ENCODE measurements at regions not wholly inside any gene's neighbourhood (a gene's known extent, or its start where the extent isn't known, plus 50 kb on each side); places are given as distances from the start of the nearest gene placed in this dataset.
"Not testable (repeated sequence)": the region's sequence is repeated elsewhere in the genome, so short reads cannot be mapped to it uniquely, and the experiment has no call there.

DNA sequence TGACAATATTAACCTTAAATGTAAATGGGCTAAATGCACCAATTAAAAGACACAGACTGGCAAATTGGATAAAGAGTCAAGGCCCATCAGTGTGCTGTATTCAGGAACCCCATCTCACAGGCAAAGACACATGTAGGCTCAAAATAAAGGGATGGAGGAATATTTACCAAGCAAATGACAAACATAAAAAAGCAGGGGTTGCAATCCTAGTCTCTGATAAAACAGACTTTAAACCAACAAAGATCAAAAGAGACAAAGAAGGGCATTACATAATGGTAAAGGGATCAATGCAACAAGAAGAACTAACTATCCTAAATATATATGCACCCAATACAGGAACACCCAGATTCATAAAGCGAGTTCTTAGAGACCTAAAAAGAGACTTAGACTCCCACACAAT is 159.9 kb upstream of the ZNF648 start:
- TF ChIP-seq, protein P1, sequence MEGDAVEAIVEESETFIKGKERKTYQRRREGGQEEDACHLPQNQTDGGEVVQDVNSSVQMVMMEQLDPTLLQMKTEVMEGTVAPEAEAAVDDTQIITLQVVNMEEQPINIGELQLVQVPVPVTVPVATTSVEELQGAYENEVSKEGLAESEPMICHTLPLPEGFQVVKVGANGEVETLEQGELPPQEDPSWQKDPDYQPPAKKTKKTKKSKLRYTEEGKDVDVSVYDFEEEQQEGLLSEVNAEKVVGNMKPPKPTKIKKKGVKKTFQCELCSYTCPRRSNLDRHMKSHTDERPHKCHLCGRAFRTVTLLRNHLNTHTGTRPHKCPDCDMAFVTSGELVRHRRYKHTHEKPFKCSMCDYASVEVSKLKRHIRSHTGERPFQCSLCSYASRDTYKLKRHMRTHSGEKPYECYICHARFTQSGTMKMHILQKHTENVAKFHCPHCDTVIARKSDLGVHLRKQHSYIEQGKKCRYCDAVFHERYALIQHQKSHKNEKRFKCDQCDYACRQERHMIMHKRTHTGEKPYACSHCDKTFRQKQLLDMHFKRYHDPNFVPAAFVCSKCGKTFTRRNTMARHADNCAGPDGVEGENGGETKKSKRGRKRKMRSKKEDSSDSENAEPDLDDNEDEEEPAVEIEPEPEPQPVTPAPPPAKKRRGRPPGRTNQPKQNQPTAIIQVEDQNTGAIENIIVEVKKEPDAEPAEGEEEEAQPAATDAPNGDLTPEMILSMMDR (tag by site-specific recombination; IDR thresholded peaks at IDR 0.05) = not testable (repeated sequence)
- not testable (repeated sequence) for TF ChIP-seq RBAK (tag by site-specific recombination; IDR thresholded peaks at IDR 0.05)

Data from HEK293 (cell line).